ENCODE measurements at regions not wholly inside any gene's neighbourhood (a gene's known extent, or its start where the extent isn't known, plus 50 kb on each side); places are given as distances from the start of the nearest gene placed in this dataset.

DNA sequence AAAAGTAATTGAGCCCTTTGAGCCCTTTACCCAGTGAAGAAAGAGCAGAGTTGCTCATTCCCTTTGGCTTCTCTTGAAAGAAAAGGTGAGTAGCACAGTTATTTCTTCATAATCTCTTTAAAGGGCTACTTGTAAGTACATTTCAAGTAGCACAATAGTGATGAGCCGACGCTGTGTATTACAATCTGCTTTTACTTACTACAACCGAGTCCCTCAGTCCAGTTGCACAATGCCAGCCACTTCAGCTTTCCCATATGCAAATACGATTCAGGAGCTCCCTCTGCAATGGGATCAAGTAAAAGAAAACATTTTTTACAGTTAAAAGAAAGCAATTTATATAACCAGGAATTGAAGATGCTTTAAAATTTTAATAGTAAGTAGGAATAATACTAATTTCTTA lies 868.5 kb downstream of the RNF144A start:
- Histone ChIP-seq H3K4me1 (ENCODE audit: insufficient read depth, low read length, poor library complexity, severe bottlenecking) (no peaks in the 10 kb centered on the region), H3K27me3 (ENCODE audit: insufficient read depth, low read length, poor library complexity, severe bottlenecking) (no peaks in the 10 kb centered on the region), H3K79me2 (ENCODE audit: insufficient read depth, low read length) (no peaks in the 10 kb centered on the region), H3K36me3 (ENCODE audit: insufficient read depth, low read length) (no peaks in the 10 kb centered on the region), H3K9me2 (replicated peaks; ENCODE audit: low read depth, low read length) (no peaks in the 10 kb centered on the region), H3K9ac (ENCODE audit: low read depth, low read length, poor library complexity, severe bottlenecking) (no peak overlapping the region), H2AFZ (ENCODE audit: low read length) (no peak overlapping the region), H3K9me3 (ENCODE audit: insufficient read depth, low read depth, low read length) (no peaks in the 10 kb centered on the region), H4K20me1 (ENCODE audit: insufficient read depth, low read length, poor library complexity, severe bottlenecking) (no peaks in the 10 kb centered on the region), H3K4me3 (ENCODE audit: low read length, poor library complexity, severe bottlenecking) (no peak overlapping the region), H3F3A (ENCODE audit: low read depth) (no peaks in the 10 kb centered on the region), H3K4me2 (ENCODE audit: low read depth, low read length, poor library complexity, severe bottlenecking) (no peak overlapping the region)
- TF ChIP-seq, protein P1, sequence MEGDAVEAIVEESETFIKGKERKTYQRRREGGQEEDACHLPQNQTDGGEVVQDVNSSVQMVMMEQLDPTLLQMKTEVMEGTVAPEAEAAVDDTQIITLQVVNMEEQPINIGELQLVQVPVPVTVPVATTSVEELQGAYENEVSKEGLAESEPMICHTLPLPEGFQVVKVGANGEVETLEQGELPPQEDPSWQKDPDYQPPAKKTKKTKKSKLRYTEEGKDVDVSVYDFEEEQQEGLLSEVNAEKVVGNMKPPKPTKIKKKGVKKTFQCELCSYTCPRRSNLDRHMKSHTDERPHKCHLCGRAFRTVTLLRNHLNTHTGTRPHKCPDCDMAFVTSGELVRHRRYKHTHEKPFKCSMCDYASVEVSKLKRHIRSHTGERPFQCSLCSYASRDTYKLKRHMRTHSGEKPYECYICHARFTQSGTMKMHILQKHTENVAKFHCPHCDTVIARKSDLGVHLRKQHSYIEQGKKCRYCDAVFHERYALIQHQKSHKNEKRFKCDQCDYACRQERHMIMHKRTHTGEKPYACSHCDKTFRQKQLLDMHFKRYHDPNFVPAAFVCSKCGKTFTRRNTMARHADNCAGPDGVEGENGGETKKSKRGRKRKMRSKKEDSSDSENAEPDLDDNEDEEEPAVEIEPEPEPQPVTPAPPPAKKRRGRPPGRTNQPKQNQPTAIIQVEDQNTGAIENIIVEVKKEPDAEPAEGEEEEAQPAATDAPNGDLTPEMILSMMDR (conservative IDR thresholded peaks at IDR 0.05; ENCODE audit: low read length): no peak
- no peak for TF ChIP-seq EZH2phosphoT487 (IDR thresholded peaks at IDR 0.05; ENCODE audit: borderline replicate concordance)

DNA sequence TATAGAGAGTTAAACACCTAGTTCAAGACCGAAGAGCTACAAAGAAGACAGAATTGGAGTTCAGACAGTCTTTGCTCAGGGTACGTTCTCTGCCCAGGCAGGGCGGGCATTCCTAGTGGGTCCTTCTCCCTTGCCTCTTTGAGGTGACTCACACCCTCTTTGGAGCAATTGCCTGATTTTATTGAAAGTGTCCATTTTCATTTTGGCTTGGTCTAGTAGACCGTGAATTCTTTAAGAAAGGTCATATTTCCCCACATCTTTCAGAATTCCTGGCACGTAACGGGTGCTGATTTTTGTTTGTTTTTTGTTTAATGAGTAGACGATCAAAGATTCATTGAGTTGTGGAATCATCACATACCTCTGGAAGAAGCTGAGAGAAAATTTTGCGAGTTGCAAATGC lies 871.5 kb downstream of the RNF144A start:
- TF ChIP-seq, protein P1 (conservative IDR thresholded peaks at IDR 0.05; ENCODE audit: low read length): no peak
- TF ChIP-seq EZH2phosphoT487 (IDR thresholded peaks at IDR 0.05; ENCODE audit: borderline replicate concordance): no peak
- H4K20me1 ChIP-seq (ENCODE audit: insufficient read depth, low read length, poor library complexity, severe bottlenecking): no peaks in the 10 kb centered on the region
- no peaks in the 10 kb centered on the region for H3K36me3 ChIP-seq (ENCODE audit: insufficient read depth, low read length)
- H3K9me2 ChIP-seq (replicated peaks; ENCODE audit: low read depth, low read length): no peaks in the 10 kb centered on the region
- no peaks in the 10 kb centered on the region for H3K27me3 ChIP-seq (ENCODE audit: insufficient read depth, low read length, poor library complexity, severe bottlenecking)
- H3K9me3 ChIP-seq (ENCODE audit: insufficient read depth, low read depth, low read length): no peaks in the 10 kb centered on the region
- no peaks in the 10 kb centered on the region for H3K4me1 ChIP-seq (ENCODE audit: insufficient read depth, low read length, poor library complexity, severe bottlenecking)
- no peak overlapping the region for H3K4me3 ChIP-seq (ENCODE audit: low read length, poor library complexity, severe bottlenecking)
- H3K4me2 ChIP-seq (ENCODE audit: low read depth, low read length, poor library complexity, severe bottlenecking): no peak overlapping the region
- no peak overlapping the region for H3K9ac ChIP-seq (ENCODE audit: low read depth, low read length, poor library complexity, severe bottlenecking)
- H3F3A ChIP-seq (ENCODE audit: low read depth): no peaks in the 10 kb centered on the region
- H2AFZ ChIP-seq (ENCODE audit: low read length): no peak overlapping the region
- no peaks in the 10 kb centered on the region for H3K79me2 ChIP-seq (ENCODE audit: insufficient read depth, low read length)

DNA sequence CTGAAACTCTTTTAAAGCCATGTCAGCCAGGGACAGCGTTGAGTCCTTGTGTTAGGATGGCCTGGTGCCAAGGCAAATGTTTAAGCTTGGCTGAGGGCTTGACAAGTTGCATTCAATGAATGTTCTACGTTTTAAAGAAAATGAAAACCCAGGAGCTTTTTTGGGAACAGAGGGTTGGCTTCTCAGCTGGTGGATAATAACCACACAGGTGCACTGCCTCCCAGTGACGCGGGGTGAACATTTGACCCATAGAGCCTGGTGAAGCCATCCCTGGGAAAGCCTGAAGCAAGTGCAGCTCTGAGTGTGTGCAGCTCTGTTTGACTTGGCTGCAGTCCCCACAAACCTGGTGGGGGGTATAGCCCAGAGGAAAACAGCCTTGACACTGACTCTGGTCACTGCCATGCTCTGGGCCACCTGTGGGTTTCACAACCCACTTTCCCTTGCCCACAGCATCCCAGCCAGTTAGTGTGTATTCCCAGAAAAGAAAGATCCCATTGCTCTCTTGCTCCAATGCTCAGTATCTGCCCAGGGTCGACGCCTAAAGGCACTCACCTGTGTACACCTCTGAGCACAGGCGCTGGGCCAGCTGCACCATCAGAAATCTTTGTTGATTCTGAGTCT lies 874.9 kb downstream of the RNF144A start:
- TF ChIP-seq EZH2phosphoT487 (IDR thresholded peaks at IDR 0.05; ENCODE audit: borderline replicate concordance): no peak
- TF ChIP-seq, protein P1 (conservative IDR thresholded peaks at IDR 0.05; ENCODE audit: low read length): no peak
- Histone ChIP-seq H3K36me3 (ENCODE audit: insufficient read depth, low read length) (no peaks in the 10 kb centered on the region), H3K9me2 (replicated peaks; ENCODE audit: low read depth, low read length) (no peaks in the 10 kb centered on the region), H3K9ac (ENCODE audit: low read depth, low read length, poor library complexity, severe bottlenecking) (no peak overlapping the region), H3K27me3 (ENCODE audit: insufficient read depth, low read length, poor library complexity, severe bottlenecking) (no peaks in the 10 kb centered on the region), H3K9me3 (ENCODE audit: insufficient read depth, low read depth, low read length) (no peaks in the 10 kb centered on the region), H4K20me1 (ENCODE audit: insufficient read depth, low read length, poor library complexity, severe bottlenecking) (no peaks in the 10 kb centered on the region), H3K4me2 (ENCODE audit: low read depth, low read length, poor library complexity, severe bottlenecking) (no peak overlapping the region), H2AFZ (ENCODE audit: low read length) (no peak overlapping the region), H3K4me1 (ENCODE audit: insufficient read depth, low read length, poor library complexity, severe bottlenecking) (no peaks in the 10 kb centered on the region), H3K79me2 (ENCODE audit: insufficient read depth, low read length) (no peaks in the 10 kb centered on the region), H3F3A (ENCODE audit: low read depth) (no peaks in the 10 kb centered on the region), H3K4me3 (ENCODE audit: low read length, poor library complexity, severe bottlenecking) (no peak overlapping the region)

Measured in Loucy (cell line).